Thyroid gland (tissue), 4 donors: ENCODE measurements at regions not wholly inside any gene's neighbourhood (a gene's known extent, or its start where the extent isn't known, plus 50 kb on each side); places are given as distances from the start of the nearest gene placed in this dataset.

Experiments used
- POLR2A ChIP-seq, 2 donors: fragments of 450-650 bp; IDR thresholded peaks; one replicate each; pipeline ENCODE4 v1.6.1; 2017; ENCODE audit warnings: antibody characterized with exemption in 2 of 2, mild to moderate bottlenecking in 2 of 2, moderate library complexity in 1 of 2
- TF ChIP-seq, protein P1 (sequence below), 6 experiments: fragments of 200-600 bp in 3 of 6; fragments of 450-650 bp in 3 of 6; sonication (generic) in 3 of 6; IDR thresholded peaks; one replicate each; pipeline ENCODE4 v1.5.1; 2016 to 2019; ENCODE audit warnings: antibody characterized with exemption in 6 of 6, mild to moderate bottlenecking in 2 of 6, inconsistent platforms in 1 of 6, moderate library complexity in 1 of 6

GRCh38 chr12:86331457-86331856 lies 75.3 kb upstream of the MGAT4C start:
- no peak for TF ChIP-seq POLR2A (IDR thresholded peaks at IDR 0.05)
- TF ChIP-seq, protein P1, sequence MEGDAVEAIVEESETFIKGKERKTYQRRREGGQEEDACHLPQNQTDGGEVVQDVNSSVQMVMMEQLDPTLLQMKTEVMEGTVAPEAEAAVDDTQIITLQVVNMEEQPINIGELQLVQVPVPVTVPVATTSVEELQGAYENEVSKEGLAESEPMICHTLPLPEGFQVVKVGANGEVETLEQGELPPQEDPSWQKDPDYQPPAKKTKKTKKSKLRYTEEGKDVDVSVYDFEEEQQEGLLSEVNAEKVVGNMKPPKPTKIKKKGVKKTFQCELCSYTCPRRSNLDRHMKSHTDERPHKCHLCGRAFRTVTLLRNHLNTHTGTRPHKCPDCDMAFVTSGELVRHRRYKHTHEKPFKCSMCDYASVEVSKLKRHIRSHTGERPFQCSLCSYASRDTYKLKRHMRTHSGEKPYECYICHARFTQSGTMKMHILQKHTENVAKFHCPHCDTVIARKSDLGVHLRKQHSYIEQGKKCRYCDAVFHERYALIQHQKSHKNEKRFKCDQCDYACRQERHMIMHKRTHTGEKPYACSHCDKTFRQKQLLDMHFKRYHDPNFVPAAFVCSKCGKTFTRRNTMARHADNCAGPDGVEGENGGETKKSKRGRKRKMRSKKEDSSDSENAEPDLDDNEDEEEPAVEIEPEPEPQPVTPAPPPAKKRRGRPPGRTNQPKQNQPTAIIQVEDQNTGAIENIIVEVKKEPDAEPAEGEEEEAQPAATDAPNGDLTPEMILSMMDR (IDR thresholded peaks at IDR 0.05): no peak
